ENCODE measurements at regions not wholly inside any gene's neighbourhood (a gene's known extent, or its start where the extent isn't known, plus 50 kb on each side); places are given as distances from the start of the nearest gene placed in this dataset.
A peak's percentile ranks its signal among the peaks of the same experiment; 100 is the strongest.
"Not testable (repeated sequence)": the region's sequence is repeated elsewhere in the genome, so short reads cannot be mapped to it uniquely, and the experiment has no call there.

DNA sequence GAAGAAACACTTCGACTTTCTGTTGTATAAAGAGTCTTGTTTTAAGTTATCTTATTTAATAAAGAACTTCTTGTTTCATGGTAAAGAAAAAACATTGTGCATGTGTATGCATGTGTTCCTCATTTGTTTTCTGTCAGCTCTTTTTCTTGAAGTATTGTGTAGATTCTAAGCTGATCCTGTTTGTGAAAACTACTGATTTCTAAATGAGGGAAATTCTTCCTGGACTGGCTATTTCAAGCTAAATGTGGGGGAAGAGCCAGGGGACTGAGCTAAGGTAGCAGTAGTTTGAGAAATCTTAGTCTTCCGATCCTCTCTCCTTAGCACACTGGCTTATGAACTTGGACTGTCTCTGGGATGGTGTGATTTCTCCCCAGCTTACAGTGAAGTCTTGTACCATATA, 56.4 kb upstream of the RBMS1 start:
- no peak for DNase-seq (ENCODE audit: low spot score)

DNA sequence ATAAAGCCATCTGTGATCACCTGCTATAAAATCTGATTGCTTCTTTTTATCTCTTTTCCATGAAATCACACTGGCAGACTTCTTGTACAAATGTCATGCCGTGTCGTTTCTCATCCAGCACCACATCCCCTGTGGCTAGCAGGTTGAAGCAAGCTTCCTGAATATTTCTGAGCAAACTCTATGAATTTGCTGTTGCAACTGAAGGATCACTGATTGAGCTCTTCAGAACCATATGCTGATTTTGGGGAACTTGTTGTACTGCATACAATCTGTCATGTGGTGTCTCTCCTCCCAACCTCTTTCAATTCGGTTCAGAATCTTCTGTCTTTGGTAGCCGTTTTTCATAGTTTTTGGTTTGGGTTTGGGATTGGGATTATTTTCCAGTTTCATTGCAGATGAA, 57.7 kb upstream of the RBMS1 start:
- no peak for DNase-seq (ENCODE audit: low spot score)

DNA sequence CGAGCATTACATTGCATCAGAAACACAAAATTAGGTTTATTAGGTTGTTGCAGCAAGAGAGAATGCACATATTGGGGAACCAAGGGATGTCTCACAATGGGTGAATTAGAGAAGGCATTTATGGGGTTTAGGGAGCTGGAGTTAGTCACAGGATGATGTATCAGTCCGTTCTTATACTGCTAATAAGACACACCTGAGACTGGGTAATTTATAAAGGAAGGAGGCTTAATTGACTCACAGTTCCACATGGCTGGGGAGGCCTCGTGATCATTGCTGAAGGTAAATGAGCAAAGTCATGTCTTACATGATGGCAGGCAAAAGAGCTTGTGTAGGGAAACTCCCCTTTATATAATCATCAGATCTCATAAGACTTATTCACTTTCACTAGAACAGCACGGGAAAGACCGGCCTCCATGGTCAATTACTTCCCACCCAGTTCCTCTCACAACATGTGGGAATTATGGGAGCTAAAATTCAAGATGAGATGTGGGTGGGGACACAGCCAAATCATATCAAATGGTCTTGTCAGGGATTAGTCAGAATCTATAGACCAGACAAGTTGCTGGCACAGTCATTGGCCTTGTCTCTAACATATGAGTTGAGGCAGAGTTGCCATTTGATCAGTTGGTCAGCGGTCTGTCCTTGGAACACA, 61.9 kb upstream of the RBMS1 start:
- no peak for DNase-seq (ENCODE audit: low spot score)

DNA sequence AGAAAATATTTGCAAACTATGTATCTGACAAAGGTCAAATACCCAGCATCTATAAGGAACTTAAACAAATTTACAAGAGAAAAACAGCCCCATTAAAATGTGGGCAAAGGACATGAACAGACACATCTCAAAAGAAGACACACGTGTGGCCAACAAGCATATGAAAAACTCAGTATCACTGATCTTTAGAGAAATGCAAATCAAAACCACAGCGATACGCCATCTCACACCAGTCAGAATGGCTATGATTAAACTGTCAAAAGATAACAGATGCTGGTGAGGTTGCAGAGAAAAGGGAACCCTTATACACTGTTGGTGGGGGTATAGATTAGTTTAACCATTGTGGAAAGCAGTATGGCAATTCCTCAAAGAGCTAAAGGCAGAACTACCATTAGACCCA, 64.3 kb upstream of the RBMS1 start:
- DNase-seq (ENCODE audit: low spot score), result no peak

DNA sequence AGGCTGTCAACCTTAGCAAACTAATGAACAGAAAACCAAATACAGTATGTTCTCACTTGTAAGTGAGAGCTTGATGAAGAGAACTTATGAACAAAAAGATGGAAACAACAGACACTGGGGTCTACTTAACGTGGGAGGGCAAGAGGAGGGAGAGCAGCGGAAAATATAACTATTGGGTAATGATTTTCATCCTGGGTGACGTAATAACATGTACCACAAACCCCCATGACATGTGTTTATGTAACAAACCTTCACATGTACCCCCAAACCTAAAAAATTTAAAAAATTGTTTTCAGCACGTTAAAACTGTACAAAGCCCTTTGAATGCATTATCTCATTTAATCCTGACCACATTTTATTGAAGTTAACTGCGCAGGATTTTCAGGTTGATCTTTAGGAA, 64.9 kb upstream of the RBMS1 start:
- DNase-seq (ENCODE audit: low spot score), result no peak

DNA sequence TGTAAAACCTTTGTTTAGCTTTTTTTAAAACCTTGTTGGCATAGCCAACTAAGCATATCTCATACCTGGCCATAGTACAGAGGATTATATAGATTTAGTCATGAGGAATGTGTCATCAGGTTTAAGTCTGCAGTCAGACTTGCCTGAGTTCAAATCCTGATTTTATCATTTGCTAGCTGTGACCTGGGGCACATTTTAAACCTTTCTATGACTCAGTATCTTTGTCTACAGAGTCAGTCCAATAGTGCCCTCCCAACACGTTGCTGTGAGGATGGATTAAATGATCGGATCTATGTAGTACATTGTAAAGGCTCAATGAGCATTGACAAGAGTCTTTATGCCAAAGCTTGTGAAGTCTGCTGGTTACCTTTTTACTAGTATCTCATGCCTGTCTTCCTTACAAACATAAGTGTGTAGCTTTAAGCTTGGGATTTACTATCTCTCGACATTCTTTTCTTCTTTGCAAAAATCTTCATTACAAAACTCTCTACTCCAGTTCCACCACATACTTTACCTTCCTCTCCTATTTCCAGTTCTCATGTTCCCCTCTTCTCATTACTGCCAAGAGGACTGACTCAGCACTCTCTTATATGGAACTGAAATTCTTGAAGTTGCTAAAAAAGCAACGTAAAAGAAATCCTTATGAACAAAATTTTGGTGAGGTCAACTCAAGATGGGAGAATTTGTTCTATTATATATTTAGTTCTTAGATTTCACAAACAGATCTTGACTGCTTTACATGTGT, 68.1 kb upstream of the RBMS1 start:
- no peak for DNase-seq (ENCODE audit: low spot score)

DNA sequence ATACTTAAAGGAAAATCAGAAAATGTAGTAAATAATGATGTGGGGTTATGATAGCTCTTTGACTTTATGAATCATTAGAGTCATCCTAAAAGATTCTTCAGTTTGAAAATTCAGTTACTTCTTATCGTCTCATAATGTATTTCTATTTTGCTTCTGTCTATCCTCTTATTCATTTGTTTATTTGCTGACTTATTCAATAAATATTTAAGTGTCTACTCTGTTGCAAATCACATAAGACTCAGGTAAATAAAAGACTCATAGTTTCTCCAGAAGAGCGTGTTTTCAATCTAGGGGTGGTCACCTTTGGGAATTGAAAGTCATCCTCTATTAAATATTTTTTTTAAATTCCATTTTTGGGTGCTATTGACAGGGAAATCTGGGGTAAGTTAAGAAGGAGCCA, 69.1 kb upstream of the RBMS1 start:
- no peak for DNase-seq (ENCODE audit: low spot score)

DNA sequence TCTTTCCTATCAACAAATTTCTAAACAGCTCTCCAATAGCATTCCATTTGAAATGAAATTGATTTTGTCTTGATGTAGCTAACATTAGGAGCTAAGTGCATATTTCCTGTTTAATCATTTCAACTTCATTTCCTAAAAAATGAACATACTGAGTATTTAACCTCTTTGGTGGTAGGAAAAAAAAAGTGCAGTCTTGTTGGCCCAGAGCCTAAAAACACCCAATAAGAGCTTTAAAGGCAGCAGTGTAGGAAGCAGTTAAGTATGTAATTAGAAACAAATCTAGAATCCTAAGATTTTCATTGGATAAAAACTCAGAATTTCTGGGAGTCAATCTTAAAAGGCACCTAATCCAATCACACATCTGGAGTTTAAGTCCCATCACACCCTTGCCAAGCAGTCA, 71.0 kb upstream of the RBMS1 start:
- no peak for DNase-seq (ENCODE audit: low spot score)

DNA sequence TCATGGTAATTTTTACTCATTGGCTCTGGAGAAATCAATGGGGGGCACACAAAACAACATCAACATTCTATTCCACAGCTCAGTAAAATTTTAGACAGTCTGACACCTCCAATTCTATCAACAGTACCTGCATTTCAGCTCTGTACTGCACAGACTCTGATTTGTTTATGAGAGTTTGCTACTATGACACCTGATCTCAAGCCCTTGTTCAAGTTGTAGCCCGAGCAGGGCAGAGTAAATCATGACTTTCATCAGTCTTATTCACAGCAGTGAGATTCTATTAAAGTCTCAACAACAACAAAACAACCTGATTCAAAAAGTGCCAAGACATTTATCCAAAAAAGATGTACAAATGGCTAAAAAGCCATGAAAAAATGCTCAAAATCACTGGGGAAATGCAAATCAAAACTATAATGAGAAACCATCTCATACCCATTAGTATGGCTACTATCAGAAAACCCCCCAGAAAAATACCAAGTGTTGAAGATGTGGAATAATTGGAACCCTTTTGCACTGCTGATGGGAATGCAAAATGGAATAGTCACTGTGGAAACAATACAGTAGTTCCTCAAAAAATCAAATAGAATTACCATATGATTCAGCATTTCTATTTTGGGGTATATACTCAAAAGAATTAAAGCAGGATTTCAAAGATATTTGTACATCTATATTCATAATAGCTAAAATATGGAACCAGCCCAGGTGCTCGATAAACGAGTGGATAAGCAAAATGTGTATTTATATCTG, 71.7 kb upstream of the RBMS1 start:
- no peak for DNase-seq (ENCODE audit: low spot score)

DNA sequence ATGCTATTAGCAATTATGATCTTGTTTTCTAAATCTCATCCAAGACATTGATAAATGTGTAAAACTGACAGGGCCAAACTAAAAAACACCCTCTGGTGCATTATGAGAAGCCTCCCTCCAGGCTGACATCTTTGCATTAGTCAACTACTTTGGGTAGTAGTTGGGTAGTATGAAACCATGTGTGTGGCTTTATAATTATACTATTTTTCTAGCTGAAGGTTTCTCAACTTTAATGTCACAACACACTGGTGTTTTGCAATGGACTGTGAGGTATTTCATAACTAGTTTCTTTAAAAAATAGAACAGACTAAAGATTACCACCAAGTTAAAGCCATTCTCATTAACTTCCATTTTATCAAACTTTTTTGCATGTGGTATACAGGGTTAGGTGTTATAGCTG, 73.1 kb upstream of the RBMS1 start:
- DNase-seq (ENCODE audit: low spot score), result no peak

DNA sequence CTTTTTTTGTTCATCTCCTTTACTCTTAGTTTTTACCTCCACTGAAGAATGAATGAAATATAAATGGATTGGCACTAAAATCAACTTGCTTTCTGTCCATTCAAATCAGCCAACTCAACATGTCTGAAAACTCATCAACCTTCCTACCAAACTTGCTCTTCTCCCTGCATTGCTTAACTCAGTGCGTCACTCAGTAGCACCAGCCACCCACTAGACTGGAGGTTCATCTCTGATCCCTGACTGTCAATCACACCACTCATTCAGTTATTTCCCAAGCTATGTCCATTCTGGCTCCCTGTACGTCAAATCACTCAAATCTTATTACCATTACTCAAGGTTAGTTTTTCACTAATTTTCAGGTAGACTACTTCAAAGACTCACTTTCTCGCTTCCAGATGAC, 75.2 kb upstream of the RBMS1 start:
- no peak for DNase-seq (ENCODE audit: low spot score)

DNA sequence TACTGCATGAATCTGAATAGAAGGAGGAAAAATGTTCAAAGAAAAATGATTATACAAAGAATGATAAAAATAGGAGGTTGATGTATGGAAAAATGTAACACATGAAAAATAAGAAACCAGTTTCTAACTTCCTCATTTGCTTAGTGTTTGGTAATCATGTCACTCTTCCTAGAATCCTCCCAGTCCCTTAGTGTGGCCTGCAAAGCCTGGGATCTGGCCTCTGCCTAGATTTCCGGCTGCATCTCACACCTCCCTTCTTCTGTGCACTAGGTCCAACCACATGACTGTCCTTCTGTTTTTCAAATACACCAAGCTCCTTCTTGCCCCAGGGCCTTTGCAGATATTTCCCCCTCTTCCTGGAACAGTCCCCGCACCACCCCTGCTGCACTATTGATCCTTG, 76.8 kb upstream of the RBMS1 start:
- no peak for DNase-seq (ENCODE audit: low spot score)

DNA sequence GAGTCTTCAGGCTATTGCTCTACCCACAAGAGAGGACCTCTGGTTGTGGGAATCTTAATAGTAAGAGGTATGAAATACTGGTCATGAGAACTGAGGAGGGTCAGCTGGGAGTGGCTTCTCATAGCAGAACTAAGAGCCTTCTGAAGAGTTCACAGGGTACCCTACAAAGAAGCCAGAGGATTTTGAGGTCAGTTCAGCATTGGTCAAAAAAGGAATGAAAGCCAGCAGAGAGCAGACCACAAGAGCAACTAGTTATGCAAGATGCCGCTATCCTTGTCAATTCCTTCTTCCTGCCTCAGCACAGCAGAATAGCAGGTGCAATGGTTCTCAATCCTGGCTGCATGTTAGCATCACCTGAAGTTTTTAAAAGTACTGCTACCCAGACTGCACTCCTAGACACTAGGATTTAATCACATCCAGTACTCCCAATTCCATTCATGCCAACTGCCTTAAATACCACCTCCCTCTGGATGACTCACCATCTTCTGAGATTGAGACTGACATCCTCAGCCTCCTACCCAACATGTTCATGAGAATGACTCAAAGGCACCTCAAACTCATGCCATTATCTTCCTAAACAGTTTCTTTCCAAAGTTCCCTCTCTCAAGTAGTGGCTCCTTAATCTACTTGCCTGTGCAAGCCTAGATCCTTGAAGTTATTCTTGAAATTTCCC, 81.0 kb upstream of the RBMS1 start:
- peak; percentile 80 for DNase-seq (ENCODE audit: low spot score)

DNA sequence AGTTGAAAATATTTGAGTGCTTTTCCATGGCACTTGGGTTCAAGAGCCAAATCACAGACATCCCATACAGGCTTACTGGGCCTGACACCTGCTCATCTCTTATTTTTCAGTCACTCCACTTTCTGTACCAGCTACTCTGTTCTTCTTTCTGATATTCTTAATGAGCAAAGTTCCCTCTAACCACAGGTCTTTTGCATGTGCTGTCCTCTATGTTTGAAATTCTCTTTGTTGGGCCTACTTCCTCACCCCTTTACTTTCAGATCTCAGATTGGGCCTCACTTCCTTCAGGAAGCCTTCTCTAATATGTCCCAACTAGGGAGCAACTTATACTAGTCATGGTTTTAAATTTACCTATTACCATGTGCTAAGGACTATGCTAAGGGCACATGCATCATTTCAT, 81.8 kb upstream of the RBMS1 start:
- DNase-seq (ENCODE audit: low spot score), result no peak

DNA sequence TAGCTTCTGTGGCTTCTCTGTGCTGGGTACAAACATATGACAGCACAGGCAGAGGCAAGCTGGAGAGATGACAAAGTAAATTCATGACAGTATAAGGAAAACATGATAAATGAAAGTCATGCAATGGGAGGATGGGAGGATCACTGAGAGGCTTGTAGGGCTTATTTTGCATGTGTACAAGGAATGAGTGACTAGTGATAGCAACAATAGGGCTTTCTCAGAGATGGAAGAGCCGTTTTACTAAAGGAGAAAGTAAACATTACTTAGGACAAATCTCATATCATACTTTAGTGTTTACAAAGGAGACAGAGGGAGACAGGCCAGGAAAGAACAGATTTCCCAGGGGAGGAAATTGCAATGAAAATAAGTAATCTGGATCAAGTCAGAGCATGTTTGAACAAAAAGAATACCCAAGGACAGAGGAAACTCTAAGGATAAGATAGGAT, 82.5 kb upstream of the RBMS1 start:
- no peak for DNase-seq (ENCODE audit: low spot score)

DNA sequence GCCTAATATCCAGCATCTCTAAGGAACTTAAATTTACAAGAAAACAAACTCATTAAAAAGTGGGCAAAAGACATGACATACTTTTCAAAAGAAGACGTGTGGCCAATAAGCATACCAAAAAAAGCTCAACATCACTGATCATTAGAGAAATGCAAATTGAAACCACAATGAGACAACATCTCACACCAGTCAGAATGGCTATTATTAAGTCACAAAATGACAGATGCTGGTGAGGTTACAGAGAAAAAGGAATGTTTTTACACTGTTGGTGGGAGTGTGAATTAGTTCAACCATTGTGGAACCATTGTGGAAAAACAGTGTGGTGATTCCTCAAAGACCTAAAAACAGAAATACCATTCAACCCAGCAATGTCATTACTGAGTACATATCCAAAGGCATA, 83.5 kb upstream of the RBMS1 start:
- not testable (repeated sequence) for DNase-seq (ENCODE audit: low spot score)

DNA sequence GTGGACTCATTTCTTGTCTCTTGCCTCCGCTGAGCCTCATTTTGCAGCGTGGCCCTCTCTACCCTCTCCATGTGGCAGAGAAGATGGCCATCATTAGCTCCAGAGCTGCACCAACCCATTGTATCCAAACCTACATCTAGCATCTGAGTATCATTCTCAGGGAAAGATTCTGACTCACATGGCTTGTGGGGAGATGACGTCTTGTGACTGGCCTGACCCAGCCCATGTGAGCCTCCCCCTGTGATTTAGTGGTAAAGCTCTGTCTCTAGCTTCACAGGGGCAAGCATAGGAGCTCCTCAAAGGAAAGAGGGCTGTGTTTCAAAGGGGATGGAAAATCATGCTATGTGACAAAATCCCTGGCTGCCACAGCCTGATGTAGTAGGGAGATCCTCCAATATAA, 87.4 kb upstream of the RBMS1 start:
- DNase-seq (ENCODE audit: low spot score), result no peak

DNA sequence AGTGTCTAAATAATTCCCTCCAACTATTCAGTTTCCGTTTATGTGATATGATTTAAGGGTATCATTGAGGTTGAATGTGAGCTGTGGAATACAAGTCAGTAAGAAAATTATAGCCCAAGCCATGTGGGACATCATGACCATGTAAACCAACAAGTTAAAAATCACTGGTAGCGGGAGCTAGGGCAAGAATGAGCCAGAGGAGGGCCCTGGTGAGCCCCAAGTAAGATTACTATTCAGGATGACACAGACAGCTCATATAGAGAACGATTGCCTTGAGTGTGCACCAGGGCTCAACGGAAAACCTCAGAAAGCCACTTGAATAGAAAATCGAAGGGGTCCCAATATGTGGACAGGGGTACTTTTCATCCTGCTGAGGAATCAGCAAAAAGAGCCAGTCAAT, 87.8 kb upstream of the RBMS1 start:
- DNase-seq (ENCODE audit: low spot score), result no peak

DNA sequence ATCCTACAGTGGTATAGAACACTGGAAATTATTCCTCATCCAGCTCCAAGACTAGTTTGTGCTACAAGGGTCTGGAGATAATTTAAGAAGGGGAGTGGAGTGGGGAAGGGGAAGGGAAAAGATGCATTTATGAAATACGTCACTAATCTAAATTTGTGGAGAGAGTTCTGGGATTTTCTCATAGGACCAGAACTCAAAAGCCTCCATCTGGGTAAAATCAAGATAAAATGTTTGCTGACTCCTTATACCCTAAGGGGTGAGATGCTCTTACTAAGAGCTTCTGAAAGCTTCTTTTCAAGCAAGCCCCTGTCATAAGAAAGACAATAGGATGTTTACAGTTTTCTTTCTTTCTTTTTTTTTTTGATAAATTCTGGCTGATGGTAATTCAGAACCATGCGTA, 88.5 kb upstream of the RBMS1 start:
- no peak for DNase-seq (ENCODE audit: low spot score)

DNA sequence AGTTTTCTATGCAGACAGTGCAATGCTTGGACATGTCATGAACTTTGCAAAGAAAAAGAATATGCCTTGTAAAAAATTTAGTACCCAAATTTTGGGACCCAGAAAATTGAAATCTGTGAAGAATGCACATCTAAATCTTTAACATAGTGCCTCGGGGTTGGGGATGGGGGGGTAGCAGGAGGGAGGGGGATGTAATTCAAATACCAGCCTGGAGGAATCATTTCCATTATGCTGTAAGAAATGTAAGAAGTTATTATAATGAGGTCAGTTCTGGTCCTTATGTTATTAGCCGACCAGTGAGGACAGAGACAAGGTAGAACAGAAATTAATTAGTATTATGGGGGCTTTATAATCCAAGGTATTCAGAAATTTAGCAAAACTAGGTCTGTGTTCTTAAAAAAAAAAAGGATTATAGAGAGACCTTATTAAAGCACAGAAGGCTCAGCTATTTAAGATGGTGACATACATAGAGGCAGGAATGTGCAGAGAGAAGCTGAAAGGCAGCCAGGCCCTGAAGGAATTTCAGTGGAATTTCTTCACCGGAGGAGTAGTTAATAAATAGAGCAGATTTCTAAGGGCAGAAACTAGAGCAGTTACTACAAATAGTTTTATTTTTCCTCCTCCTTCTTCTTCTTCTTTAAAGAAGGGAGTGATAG, 89.0 kb upstream of the RBMS1 start:
- DNase-seq (ENCODE audit: low spot score), result no peak

DNA sequence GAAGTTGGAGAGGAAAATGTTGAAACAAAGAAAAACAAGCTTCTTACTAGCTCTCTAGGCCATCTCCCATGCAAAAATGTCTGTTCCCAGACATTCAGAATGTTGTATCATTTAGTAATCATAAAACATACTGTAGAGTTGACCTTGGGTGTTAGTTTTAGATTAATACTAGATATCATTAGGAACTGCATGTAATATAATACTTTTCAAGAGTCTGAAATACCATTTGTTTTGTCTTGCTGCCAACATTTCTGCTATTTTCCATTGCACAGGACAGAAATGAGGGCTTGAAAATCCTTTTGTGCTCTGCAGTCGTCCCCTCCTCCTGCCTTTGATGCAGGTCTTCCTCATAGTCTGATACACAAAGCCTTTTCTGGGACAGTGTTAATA, 89.5 kb upstream of the RBMS1 start:
- DNase-seq (ENCODE audit: low spot score), result no peak

DNA sequence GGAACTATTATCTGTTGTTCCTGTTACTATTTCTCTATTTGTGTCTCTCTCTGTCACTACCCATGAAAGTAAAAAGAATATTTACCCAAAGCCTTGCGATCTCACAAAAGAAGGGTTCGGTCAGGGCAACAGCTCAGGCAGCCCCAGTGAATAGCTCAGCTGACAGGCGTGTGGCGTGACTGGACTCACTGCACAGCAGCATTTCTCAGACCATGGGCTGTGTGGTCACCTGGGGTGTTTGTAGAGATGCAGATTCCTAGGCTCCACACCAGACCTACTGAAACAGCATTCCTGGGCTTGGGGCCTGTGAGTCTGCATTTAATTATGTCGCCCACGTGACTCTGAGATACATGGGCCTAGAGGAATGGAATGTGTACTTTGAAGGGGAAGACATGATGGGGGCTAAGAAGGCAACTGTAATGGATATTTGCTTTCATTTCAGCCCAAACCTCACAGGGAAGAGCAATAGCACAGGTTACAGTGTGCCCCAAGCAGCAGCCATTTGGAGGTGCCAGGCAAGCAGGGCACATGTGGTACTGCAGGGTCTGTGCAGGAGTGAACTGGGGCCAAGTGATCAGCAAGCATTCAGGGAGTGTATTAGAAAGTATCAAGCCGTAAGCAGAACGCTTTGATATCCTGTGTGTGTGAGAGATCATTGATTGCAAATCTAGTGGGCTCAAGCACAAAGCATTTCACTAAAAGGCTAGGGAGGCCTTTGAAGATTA, 90.4 kb upstream of the RBMS1 start:
- DNase-seq (ENCODE audit: low spot score), result no peak
